Stimulated activated CD4-positive, alpha-beta T cell treated with anti-CD3 and anti-CD28 coated beads, Interleukin-1b, Interleukin-23, amount 100 ng/mL, for 24 hours (primary cell): ENCODE measurements at regions not wholly inside any gene's neighbourhood (a gene's known extent, or its start where the extent isn't known, plus 50 kb on each side); places are given as distances from the start of the nearest gene placed in this dataset.
"Not testable (repeated sequence)": the region's sequence is repeated elsewhere in the genome, so short reads cannot be mapped to it uniquely, and the experiment has no call there.

Experiments used
- DNase-seq, 4 experiments: peaks; one replicate each; pipeline ENCODE4 v3.0.0-alpha.2; 2020; ENCODE audit warnings: low read depth in 4 of 4, low spot score in 1 of 4

- no peak for DNase-seq
Observed at GRCh38 chr17:77288115-77288619, 147.4 kb downstream of the SEC14L1 start.

- DNase-seq: not testable (repeated sequence)
Observed at GRCh38 chr17:77290759-77291558, 150.2 kb downstream of the SEC14L1 start.

- DNase-seq: no peak
Observed at GRCh38 chr17:77291591-77292386, 151.0 kb downstream of the SEC14L1 start.

GRCh38 chr17:77294761-77295160 lies 154.0 kb downstream of the SEC14L1 start:
- DNase-seq: no peak

- no peak for DNase-seq
Observed at GRCh38 chr17:77295241-77295853, 154.6 kb downstream of the SEC14L1 start.

- no peak for DNase-seq
Observed at GRCh38 chr17:77296769-77297409, 156.1 kb downstream of the SEC14L1 start.

- no peak for DNase-seq
Observed at GRCh38 chr17:77297693-77298666, 157.2 kb downstream of the SEC14L1 start.

GRCh38 chr17:77298811-77299210 lies 158.0 kb downstream of the SEC14L1 start:
- no peak for DNase-seq

- no peak for DNase-seq
Observed at GRCh38 chr17:77299256-77300015, 158.7 kb downstream of the SEC14L1 start.

GRCh38 chr17:77300016-77300686 lies 159.4 kb downstream of the SEC14L1 start:
- no peak for DNase-seq

GRCh38 chr17:77301694-77302266 lies 161.0 kb downstream of the SEC14L1 start:
- no peak for DNase-seq

- no peak for DNase-seq
Observed at GRCh38 chr17:77302682-77303081, 161.9 kb downstream of the SEC14L1 start.

- DNase-seq: no peak
Observed at GRCh38 chr17:77303620-77304019, 162.9 kb downstream of the SEC14L1 start.

- DNase-seq: no peak
Observed at GRCh38 chr17:77304051-77304745, 163.4 kb downstream of the SEC14L1 start.

- DNase-seq: no peak
Observed at GRCh38 chr17:77304746-77305473, 164.1 kb downstream of the SEC14L1 start.

- no peak for DNase-seq
Observed at GRCh38 chr17:77306048-77306789, 165.4 kb downstream of the SEC14L1 start.
